IMR-90 (cell line): ENCODE measurements at regions not wholly inside any gene's neighbourhood (a gene's known extent, or its start where the extent isn't known, plus 50 kb on each side); places are given as distances from the start of the nearest gene placed in this dataset.

Experiments used
- ATAC-seq: fragments of 200-7000 bp; cut with Tn5 transposase; 2 replicates; pipeline ENCODE4 v1.9.1; 2020; ENCODE audit warnings: low read depth, mild to moderate bottlenecking, moderate library complexity
- BruUV-seq: library from RNA; stranded (reverse); fragments of 400-500 nt; replicated peaks from 2 replicates; lab custom pipeline; 2021; lab: Mats Ljungman, UMichigan
- CTCF ChIA-PET: fragments of 300-600 bp; formaldehyde crosslinking; extraction: SDS; loops from one replicate; lab custom pipeline; 2021; ENCODE audit warnings: antibody characterized with exemption; lab: Yijun Ruan, JAX
- POLR2A ChIA-PET: fragments of 300-600 bp; sonication (Branson Sonifier 250); formaldehyde crosslinking; loops from one replicate; lab custom pipeline; 2022; ENCODE audit warnings: antibody characterized with exemption; ENCODE audit not compliant: unreplicated experiment; lab: Charles Lee
- DNase-seq: peaks from one replicate; pipeline ENCODE4 v3.0.0; 2013
- H2AFZ ChIP-seq: replicated peaks from 2 replicates; pipeline ENCODE3; 2013; ENCODE audit warnings: low read length, mild to moderate bottlenecking; ENCODE audit not compliant: poor library complexity
- H2AK5ac ChIP-seq: 2 replicates; pipeline ENCODE4 v1.6.1; 2013; ENCODE audit warnings: low read depth, low read length, inconsistent platforms
- H2AK9ac ChIP-seq: replicated peaks from 2 replicates; pipeline ENCODE3; 2013; ENCODE audit warnings: mild to moderate bottlenecking, low read depth, low read length, moderate library complexity; ENCODE audit not compliant: poor library complexity
- H2BK120ac ChIP-seq: 2 replicates; pipeline ENCODE4 v1.6.1; 2013; ENCODE audit warnings: low read depth, low read length, inconsistent platforms
- H2BK15ac ChIP-seq: 3 replicates; pipeline ENCODE4 v1.6.1; 2013; ENCODE audit warnings: low read depth, low read length, inconsistent platforms
- H2BK20ac ChIP-seq: 2 replicates; pipeline ENCODE4 v1.6.1; 2013; ENCODE audit warnings: low read depth, mild to moderate bottlenecking, inconsistent platforms, low read length, moderate library complexity
- H2BK5ac ChIP-seq: 2 replicates; pipeline ENCODE4 v1.6.1; 2013; ENCODE audit warnings: mild to moderate bottlenecking, low read depth, low read length, inconsistent platforms; ENCODE audit not compliant: poor library complexity, severe bottlenecking
- H3K14ac ChIP-seq: replicated peaks from 2 replicates; pipeline ENCODE4 v1.6.1; 2013; ENCODE audit warnings: low read depth, low read length, inconsistent platforms
- H3K18ac ChIP-seq: 2 replicates; pipeline ENCODE4 v1.6.1; 2013; ENCODE audit warnings: low read depth, low read length, control low read depth
- H3K23ac ChIP-seq: 2 replicates; pipeline ENCODE4 v1.6.1; 2013; ENCODE audit warnings: low read depth, low read length, inconsistent platforms
- H3K27ac ChIP-seq: 2 replicates; pipeline ENCODE4 v1.5.1; 2013; ENCODE audit warnings: mild to moderate bottlenecking, control low read depth, low read length; ENCODE audit not compliant: insufficient read depth
- H3K27me3 ChIP-seq: 2 replicates; pipeline ENCODE4 v1.6.1; 2013; ENCODE audit warnings: low read length; ENCODE audit not compliant: control insufficient read depth, insufficient read depth
- H3K36me3 ChIP-seq: 2 replicates; pipeline ENCODE4 v1.6.1; 2013; ENCODE audit warnings: low read length, mixed read lengths; ENCODE audit not compliant: control insufficient read depth, insufficient read depth
- H3K4ac ChIP-seq: 2 replicates; pipeline ENCODE4 v1.6.1; 2013; ENCODE audit warnings: low read depth, low read length, inconsistent platforms
- H3K4me1 ChIP-seq: 2 replicates; pipeline ENCODE4 v1.6.1; 2013; ENCODE audit warnings: low read length, mixed read lengths; ENCODE audit not compliant: control insufficient read depth, insufficient read depth
- H3K4me2 ChIP-seq: 2 replicates; pipeline ENCODE4 v1.6.1; 2013; ENCODE audit warnings: low read depth, mild to moderate bottlenecking, control low read depth, low read length, moderate library complexity
- H3K4me3 ChIP-seq: 2 replicates; pipeline ENCODE4 v1.5.1; 2013; ENCODE audit warnings: low read depth, mild to moderate bottlenecking, control low read depth, low read length, moderate library complexity; ENCODE audit not compliant: insufficient read depth
- H3K56ac ChIP-seq: 2 replicates; pipeline ENCODE4 v1.6.1; 2013; ENCODE audit warnings: low read length, inconsistent platforms; ENCODE audit not compliant: insufficient read depth; ENCODE audit errors: extremely low read depth
- H3K79me1 ChIP-seq, 2 experiments: 2 replicates each; pipeline ENCODE4 v1.6.1; 2013; ENCODE audit warnings: low read length in 2 of 2, inconsistent platforms in 1 of 2, low read depth in 1 of 2
- H3K9ac ChIP-seq: 2 replicates; pipeline ENCODE4 v1.6.1; 2013; ENCODE audit warnings: low read depth, low read length, control low read depth
- H3K9me1 ChIP-seq: 2 replicates; pipeline ENCODE4 v1.6.1; 2013; ENCODE audit warnings: low read length, inconsistent platforms; ENCODE audit not compliant: insufficient read depth
- H3K9me3 ChIP-seq: 2 replicates; pipeline ENCODE4 v1.6.1; 2013; ENCODE audit warnings: low read length; ENCODE audit not compliant: control insufficient read depth, insufficient read depth
- H4K20me1 ChIP-seq: 2 replicates; pipeline ENCODE4 v1.6.1; 2013; ENCODE audit warnings: low read length, inconsistent platforms; ENCODE audit not compliant: insufficient read depth
- H4K5ac ChIP-seq: 2 replicates; pipeline ENCODE4 v1.6.1; 2013; ENCODE audit warnings: mild to moderate bottlenecking, low read depth, low read length, control low read depth
- H4K8ac ChIP-seq, 2 experiments: 2 replicates each; pipeline ENCODE4 v1.6.1; 2013; ENCODE audit warnings: low read depth in 2 of 2, low read length in 2 of 2, control low read depth in 1 of 2, inconsistent platforms in 1 of 2
- H4K91ac ChIP-seq: 2 replicates; pipeline ENCODE4 v1.6.1; 2013; ENCODE audit warnings: low read depth, low read length, inconsistent platforms; ENCODE audit not compliant: insufficient read depth
- CEBPB ChIP-seq: IDR thresholded peaks from 2 replicates; pipeline ENCODE4 v1.6.1; 2012; ENCODE audit warnings: low read depth, low read length, improper control_type of control experiment
- CHD1 ChIP-seq: IDR thresholded peaks from 2 replicates; pipeline ENCODE4 v1.6.1; 2012; ENCODE audit warnings: low read depth, low read length, improper control_type of control experiment
- CTCF ChIP-seq: conservative IDR thresholded peaks from 2 replicates; pipeline ENCODE4 v1.5.1; 2012; ENCODE audit warnings: mild to moderate bottlenecking, low read depth, low read length, improper control_type of control experiment
- ELK1 ChIP-seq: fragments of 150-350 bp; IDR thresholded peaks from 2 replicates; pipeline ENCODE4 v1.6.1; 2016; ENCODE audit warnings: low read depth, mild to moderate bottlenecking, low read length, moderate library complexity, borderline replicate concordance
- FOS ChIP-seq: fragments of 150-350 bp; IDR thresholded peaks from 2 replicates; pipeline ENCODE4 v1.6.1; 2016; ENCODE audit warnings: low read depth, low read length
- MAFK ChIP-seq: IDR thresholded peaks from 2 replicates; pipeline ENCODE4 v1.6.1; 2012; ENCODE audit warnings: low read depth, low read length, improper control_type of control experiment
- MAZ ChIP-seq: IDR thresholded peaks from 2 replicates; pipeline ENCODE4 v1.6.1; 2012; ENCODE audit warnings: low read depth, mild to moderate bottlenecking, low read length, improper control_type of control experiment, moderate library complexity, borderline replicate concordance
- NFE2L2 ChIP-seq: fragments of 150-350 bp; IDR thresholded peaks from 2 replicates; pipeline ENCODE4 v1.6.1; 2016; ENCODE audit warnings: low read depth, mild to moderate bottlenecking, low read length
- POLR2A ChIP-seq: IDR thresholded peaks from 2 replicates; pipeline ENCODE4 v1.6.1; 2012; ENCODE audit warnings: mild to moderate bottlenecking, low read depth, low read length
- RAD21 ChIP-seq: IDR thresholded peaks from 2 replicates; pipeline ENCODE4 v1.6.1; 2012; ENCODE audit warnings: low read length, improper control_type of control experiment
- RCOR1 ChIP-seq: IDR thresholded peaks from 2 replicates; pipeline ENCODE4 v1.6.1; 2012; ENCODE audit warnings: mild to moderate bottlenecking, low read length, improper control_type of control experiment; ENCODE audit not compliant: insufficient replicate concordance
- SMC3 ChIP-seq: fragments of 150-350 bp; IDR thresholded peaks from 2 replicates; pipeline ENCODE4 v1.6.1; 2016; ENCODE audit warnings: low read depth, mild to moderate bottlenecking, antibody characterized with exemption, low read length, moderate library complexity
- USF2 ChIP-seq: fragments of 150-350 bp; IDR thresholded peaks from 2 replicates; pipeline ENCODE4 v1.6.1; 2017; ENCODE audit warnings: mild to moderate bottlenecking, antibody characterized with exemption, low read length, low read depth
- WGBS, 2 experiments: methylation state at CpG; one replicate each; pipeline versions ENCODE4 v1.1.5 to v1.1.7; 2013; ENCODE audit warnings: missing lambda C conversion rate in 2 of 2; ENCODE audit not compliant: insufficient read length in 1 of 2; ENCODE audit errors: extremely low coverage in 2 of 2; 5-methylcytosine and 5-hydroxymethylcytosine counted together
- dilution Hi-C: fragments of 300-500 bp; cut with HindIII; formaldehyde crosslinking; loops from one replicate; pipeline ENCODE4 v1.14.3; 2018; ENCODE audit warnings: low sequenced_read_pairs; ENCODE audit not compliant: unreplicated experiment
- in situ Hi-C: fragments of 300-500 bp; cut with MboI; formaldehyde crosslinking; loops from 3 replicates; pipeline ENCODE4 v1.14.3; 2019; ENCODE audit warnings: low sequenced_read_pairs, inconsistent platforms, mixed read lengths
- intact Hi-C: fragments of 100-400 bp; cut with micrococcal nuclease; formaldehyde crosslinking; loops from 2 replicates; pipeline ENCODE4 v1.10.0; 2022

GRCh38 chr5:2387250-2387633 lies 364.2 kb downstream of the IRX2 start:
- Histone ChIP-seq H3K4ac (no peak overlapping the region), H3K9me3 (peaks cover 42% of the 10 kb centered on the region), H2AK5ac (no peak overlapping the region), H3K9ac (no peak overlapping the region), H3K36me3 (no peaks in the 10 kb centered on the region), H4K91ac (no peak overlapping the region), H3K56ac (no peak overlapping the region), H3K4me3 (no peak overlapping the region), H2BK5ac (no peak overlapping the region), H3K14ac (no peak overlapping the region), H3K23ac (no peak overlapping the region), H2AFZ (no peak overlapping the region), H2BK120ac (no peak overlapping the region), H3K9me1 (no peaks in the 10 kb centered on the region), H3K4me1 (no peaks in the 10 kb centered on the region), H4K5ac (no peak overlapping the region), H2BK15ac (no peak overlapping the region), H2AK9ac (no peak overlapping the region), H2BK20ac (no peak overlapping the region), H3K18ac (no peak overlapping the region), H3K79me1 (no peaks in the 10 kb centered on the region), H4K8ac (no peak overlapping the region), H3K27me3 (no peaks in the 10 kb centered on the region), H4K20me1 (no peaks in the 10 kb centered on the region), H3K27ac (no peak overlapping the region), H3K4me2 (no peak overlapping the region)
- DNase-seq = no peak
- in situ Hi-C loops (no loop called here), intact Hi-C loops (no loop called here), dilution Hi-C loops (no loop called here)
- no TSS peak for BruUV-seq
- POLR2A ChIA-PET = interaction anchor here (0.6 kb wide), 1 partner anchor 171 kb away, joined by 3 read pairs; no protein-coding TSS in a partner anchor
- CTCF ChIA-PET = no interaction called here
- TF ChIP-seq USF2 = no peak
- TF ChIP-seq CHD1 = no peak
- TF ChIP-seq ELK1 = no peak
- TF ChIP-seq CEBPB = no peak
- no peak for TF ChIP-seq MAFK
- TF ChIP-seq NFE2L2 = no peak
- TF ChIP-seq POLR2A = no peak
- no peak for TF ChIP-seq CTCF
- no peak for TF ChIP-seq RAD21
- TF ChIP-seq FOS = no peak
- TF ChIP-seq RCOR1 = no peak
- TF ChIP-seq SMC3 = no peak
- TF ChIP-seq MAZ = no peak
- no peak for ATAC-seq
- WGBS, 2 experiments = 5% methylated on average over 6 of the region's 11 CpGs; no CpG with 5 or more reads in 1 of the 2 experiments
